Smooth muscle cell (in vitro differentiated cells): ENCODE measurements at regions not wholly inside any gene's neighbourhood (a gene's known extent, or its start where the extent isn't known, plus 50 kb on each side); places are given as distances from the start of the nearest gene placed in this dataset.
"Not testable (repeated sequence)": the region's sequence is repeated elsewhere in the genome, so short reads cannot be mapped to it uniquely, and the experiment has no call there.

ENCODE experiments used
- DNase-seq: peaks from one replicate; lab custom pipeline; 2025; ENCODE audit not compliant: unreplicated experiment; lab: John Stamatoyannopoulos, UW
- H2AFZ ChIP-seq: fragments of 200-600 bp; sonication (generic); 2 replicates; pipeline ENCODE4 v1.6.0; 2016; ENCODE audit warnings: antibody characterized with exemption, low read depth, mild to moderate bottlenecking
- H3F3A ChIP-seq: fragments of 200-600 bp; sonication (generic); 2 replicates; pipeline ENCODE4 v1.6.0; 2017; ENCODE audit warnings: antibody characterized with exemption, low read depth
- H3K27ac ChIP-seq: fragments of 200-600 bp; sonication (generic); 2 replicates; pipeline ENCODE4 v1.5.1; 2016; ENCODE audit warnings: low read depth, mild to moderate bottlenecking
- H3K27me3 ChIP-seq: fragments of 200-600 bp; sonication (generic); 2 replicates; pipeline ENCODE4 v1.6.1; 2016; ENCODE audit warnings: low read depth, mild to moderate bottlenecking
- H3K36me3 ChIP-seq: fragments of 200-600 bp; sonication (generic); 2 replicates; pipeline ENCODE4 v1.5.1; 2016; ENCODE audit warnings: low read depth
- H3K4me1 ChIP-seq: fragments of 200-600 bp; sonication (generic); 2 replicates; pipeline ENCODE4 v1.5.1; 2016; ENCODE audit warnings: low read depth
- H3K4me2 ChIP-seq: fragments of 200-600 bp; sonication (generic); 2 replicates; pipeline ENCODE4 v1.6.0; 2016; ENCODE audit warnings: mild to moderate bottlenecking
- H3K4me3 ChIP-seq: fragments of 200-600 bp; sonication (generic); 2 replicates; pipeline ENCODE4 v1.5.1; 2016; ENCODE audit warnings: mild to moderate bottlenecking
- H3K79me2 ChIP-seq: fragments of 200-600 bp; sonication (generic); 2 replicates; pipeline ENCODE4 v1.6.0; 2016; ENCODE audit warnings: low read depth, mild to moderate bottlenecking
- H3K9ac ChIP-seq: fragments of 200-600 bp; sonication (generic); 2 replicates; pipeline ENCODE4 v1.6.0; 2016; ENCODE audit warnings: low read depth
- H3K9me3 ChIP-seq: fragments of 200-600 bp; sonication (generic); replicated peaks from 2 replicates; pipeline ENCODE4 v1.5.1; 2016; ENCODE audit warnings: low read depth
- H4K20me1 ChIP-seq: fragments of 200-600 bp; sonication (generic); 2 replicates; pipeline ENCODE4 v1.6.0; 2016; ENCODE audit warnings: low read depth
- WGBS: methylation state at CpG from one replicate; pipeline ENCODE4 v1.1.7; 2016; ENCODE audit warnings: low lambda C conversion rate; 5-methylcytosine and 5-hydroxymethylcytosine counted together
- TF ChIP-seq, protein P1 (sequence below): fragments of 200-600 bp; sonication (generic); IDR thresholded peaks from 2 replicates; pipeline ENCODE4 v1.5.1; 2017; ENCODE audit warnings: borderline replicate concordance, mild to moderate bottlenecking, antibody characterized with exemption; ENCODE audit not compliant: insufficient read depth, poor library complexity, severe bottlenecking

DNA sequence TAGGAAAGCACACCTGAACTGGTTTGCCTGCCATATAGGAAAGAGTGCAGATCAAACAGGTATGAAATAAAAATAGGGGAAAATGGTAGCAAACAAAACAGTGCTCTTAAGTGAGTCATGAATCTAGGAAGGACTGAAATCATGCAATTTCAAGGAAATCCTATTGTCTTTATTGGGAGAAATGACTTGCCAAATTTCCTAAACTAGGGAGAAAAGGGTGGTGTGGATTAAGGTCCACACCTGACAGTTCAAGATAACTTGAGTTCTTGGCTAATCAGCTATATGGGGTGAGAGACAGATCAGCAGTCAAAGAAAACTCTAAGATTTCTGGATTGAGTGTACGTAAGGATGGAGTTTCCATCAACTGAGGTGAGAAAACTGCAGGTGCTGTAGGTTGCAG lies 101.1 kb downstream of the PRKAB2 start:
- Histone ChIP-seq H3K27ac (no peak overlapping the region), H3K4me2 (no peak overlapping the region), H3K9ac (no peak overlapping the region), H3K27me3 (peaks cover 7% of the 10 kb centered on the region), H3K4me1 (no peaks in the 10 kb centered on the region), H3K79me2 (no peaks in the 10 kb centered on the region), H2AFZ (no peak overlapping the region), H3K36me3 (no peaks in the 10 kb centered on the region), H3F3A (no peaks in the 10 kb centered on the region), H4K20me1 (no peaks in the 10 kb centered on the region), H3K4me3 (no peak overlapping the region), H3K9me3 (no peaks in the 10 kb centered on the region)
- DNase-seq = no peak
- TF ChIP-seq, protein P1, sequence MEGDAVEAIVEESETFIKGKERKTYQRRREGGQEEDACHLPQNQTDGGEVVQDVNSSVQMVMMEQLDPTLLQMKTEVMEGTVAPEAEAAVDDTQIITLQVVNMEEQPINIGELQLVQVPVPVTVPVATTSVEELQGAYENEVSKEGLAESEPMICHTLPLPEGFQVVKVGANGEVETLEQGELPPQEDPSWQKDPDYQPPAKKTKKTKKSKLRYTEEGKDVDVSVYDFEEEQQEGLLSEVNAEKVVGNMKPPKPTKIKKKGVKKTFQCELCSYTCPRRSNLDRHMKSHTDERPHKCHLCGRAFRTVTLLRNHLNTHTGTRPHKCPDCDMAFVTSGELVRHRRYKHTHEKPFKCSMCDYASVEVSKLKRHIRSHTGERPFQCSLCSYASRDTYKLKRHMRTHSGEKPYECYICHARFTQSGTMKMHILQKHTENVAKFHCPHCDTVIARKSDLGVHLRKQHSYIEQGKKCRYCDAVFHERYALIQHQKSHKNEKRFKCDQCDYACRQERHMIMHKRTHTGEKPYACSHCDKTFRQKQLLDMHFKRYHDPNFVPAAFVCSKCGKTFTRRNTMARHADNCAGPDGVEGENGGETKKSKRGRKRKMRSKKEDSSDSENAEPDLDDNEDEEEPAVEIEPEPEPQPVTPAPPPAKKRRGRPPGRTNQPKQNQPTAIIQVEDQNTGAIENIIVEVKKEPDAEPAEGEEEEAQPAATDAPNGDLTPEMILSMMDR = no peak
- WGBS = 91% methylated on average over 1 of the region's 1 CpG

DNA sequence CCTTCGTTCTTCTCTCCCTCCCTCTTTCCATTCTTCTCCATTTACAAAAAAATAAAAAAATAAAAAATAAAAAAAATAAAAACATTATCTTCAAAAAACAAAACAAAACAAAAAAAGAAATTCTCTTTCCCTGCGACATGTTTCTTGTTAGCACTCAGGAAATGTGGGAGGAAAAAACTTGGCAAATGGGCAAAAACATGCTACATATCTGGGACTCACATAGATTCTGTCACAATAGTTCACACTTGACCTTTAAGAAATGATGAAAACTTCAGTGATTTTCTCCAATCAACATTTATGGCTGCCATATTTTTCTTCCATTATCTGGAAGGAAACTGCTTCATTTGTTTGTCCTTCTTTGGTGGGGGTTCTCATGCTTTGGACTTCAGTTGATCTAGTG lies 109.3 kb downstream of the PRKAB2 start:
- no peak overlapping the region for H3K27ac ChIP-seq
- no peak overlapping the region for H3K9ac ChIP-seq
- no peaks in the 10 kb centered on the region for H3K79me2 ChIP-seq
- no peaks in the 10 kb centered on the region for H3K27me3 ChIP-seq
- WGBS = 16% methylated on average over 2 of the region's 2 CpGs
- H3K9me3 ChIP-seq = no peaks in the 10 kb centered on the region
- H3F3A ChIP-seq = no peaks in the 10 kb centered on the region
- H3K4me1 ChIP-seq = no peaks in the 10 kb centered on the region
- no peak overlapping the region for H2AFZ ChIP-seq
- H3K36me3 ChIP-seq = no peaks in the 10 kb centered on the region
- no peak for DNase-seq
- TF ChIP-seq, protein P1 = no peak
- no peak overlapping the region for H3K4me2 ChIP-seq
- H3K4me3 ChIP-seq = no peak overlapping the region
- H4K20me1 ChIP-seq = no peaks in the 10 kb centered on the region

DNA sequence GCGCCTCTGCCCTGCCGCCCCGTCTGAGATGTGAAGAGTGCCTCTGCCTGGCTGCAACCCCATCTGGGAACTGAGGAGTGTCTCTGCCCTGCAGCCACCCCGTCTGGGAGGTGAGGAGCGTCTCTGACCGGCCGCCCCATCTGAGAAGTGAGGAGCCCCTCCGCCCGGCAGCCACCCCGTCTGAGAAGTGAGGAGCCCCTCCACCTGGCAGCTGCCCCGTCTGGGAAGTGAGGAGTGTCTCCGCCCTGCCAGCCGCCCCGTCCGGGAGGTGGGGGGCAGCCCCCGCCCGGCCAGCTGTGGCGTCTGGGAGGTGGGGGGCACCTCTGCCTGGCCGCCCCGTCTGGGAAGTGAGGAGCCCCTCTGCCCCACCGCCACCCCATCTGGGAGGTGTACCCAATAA lies 110.4 kb downstream of the PRKAB2 start:
- H2AFZ ChIP-seq, H3K27me3 ChIP-seq, H3K4me1 ChIP-seq, DNase-seq, H3K9ac ChIP-seq, H3K9me3 ChIP-seq, H3K4me3 ChIP-seq, H3K27ac ChIP-seq, H3K4me2 ChIP-seq, H3K79me2 ChIP-seq, H3K36me3 ChIP-seq, H3F3A ChIP-seq, H4K20me1 ChIP-seq: not testable (repeated sequence)
- 91% methylated on average over 5 of the region's 21 CpGs for WGBS

DNA sequence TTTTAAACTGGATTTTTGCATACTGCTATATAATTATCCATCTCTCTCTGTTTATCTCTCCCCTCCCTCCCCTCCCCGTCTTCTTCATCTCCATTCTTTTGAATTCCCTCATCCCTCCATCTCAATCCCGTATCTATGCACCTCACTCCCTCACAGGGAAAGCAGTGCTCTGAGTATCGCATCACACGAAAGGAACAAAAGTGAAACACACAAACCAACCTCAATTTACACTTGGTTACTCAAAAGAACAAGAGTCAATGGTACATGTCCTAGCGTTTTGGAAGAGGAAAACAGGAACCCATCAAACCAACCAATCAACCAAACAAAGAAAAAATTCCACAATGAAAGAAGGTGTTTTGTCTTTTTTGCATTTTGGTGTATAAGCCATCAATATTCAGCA lies 115.1 kb downstream of the NBPF12 start:
- 85% methylated on average over 5 of the region's 5 CpGs for WGBS
- no peak for DNase-seq
- no peaks in the 10 kb centered on the region for H3F3A ChIP-seq
- no peaks in the 10 kb centered on the region for H4K20me1 ChIP-seq
- H3K4me2 ChIP-seq = no peak overlapping the region
- H3K36me3 ChIP-seq = no peaks in the 10 kb centered on the region
- no peak overlapping the region for H3K4me3 ChIP-seq
- no peaks in the 10 kb centered on the region for H3K9me3 ChIP-seq
- no peaks in the 10 kb centered on the region for H3K79me2 ChIP-seq
- H3K27ac ChIP-seq = no peak overlapping the region
- H3K4me1 ChIP-seq = no peaks in the 10 kb centered on the region
- peaks cover 6% of the 10 kb centered on the region for H3K27me3 ChIP-seq
- H2AFZ ChIP-seq = no peak overlapping the region
- H3K9ac ChIP-seq = no peak overlapping the region
- TF ChIP-seq, protein P1 = no peak
